ENCODE measurements at regions not wholly inside any gene's neighbourhood (a gene's known extent, or its start where the extent isn't known, plus 50 kb on each side); places are given as distances from the start of the nearest gene placed in this dataset.
"Not testable (repeated sequence)": the region's sequence is repeated elsewhere in the genome, so short reads cannot be mapped to it uniquely, and the experiment has no call there.

DNA sequence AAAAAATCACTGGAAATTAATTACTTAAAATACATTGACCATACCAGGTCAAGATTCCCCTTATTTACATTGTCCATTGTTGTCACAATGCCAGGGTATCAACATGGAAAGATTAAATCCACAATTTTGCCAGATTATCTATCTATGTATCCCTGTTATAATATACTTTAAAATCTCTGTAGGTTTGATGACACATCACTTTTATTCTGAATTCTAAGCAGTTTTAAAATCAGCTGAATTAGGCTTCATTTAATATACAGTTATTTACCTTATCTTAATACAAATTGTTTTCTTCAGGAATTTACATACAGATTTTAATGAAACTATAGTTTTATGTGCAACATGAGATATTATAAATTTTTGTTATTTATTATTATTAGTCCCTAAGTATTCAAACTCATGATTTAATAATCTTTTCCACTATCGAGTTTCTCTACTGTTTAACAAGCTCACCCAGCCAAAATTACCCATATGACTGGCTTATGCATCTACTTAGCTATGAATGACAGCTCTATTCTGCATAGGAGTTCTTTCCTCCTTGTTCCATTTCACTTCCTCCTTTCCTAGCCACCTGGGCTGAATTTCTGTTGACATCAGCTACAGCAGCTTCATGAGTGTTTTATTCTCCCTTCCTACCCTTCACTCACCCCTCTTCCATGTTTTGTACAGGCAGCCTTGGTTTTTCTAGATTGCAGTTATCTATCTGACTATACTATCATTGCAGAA, 654.2 kb upstream of the MAP3K7 start:
- no peak for ATAC-seq
- Mint-ChIP-seq H3K4me3 (no peak overlapping the region), H3K27ac (no peak overlapping the region), H3K4me1 (no peaks in the 10 kb centered on the region), H3K36me3 (no peaks in the 10 kb centered on the region), H3K9me3 (ENCODE audit: low read depth) (no peaks in the 10 kb centered on the region), H3K27me3 (no peaks in the 10 kb centered on the region)
- no peak for DNase-seq
- CTCF ChIA-PET, result no interaction called here

DNA sequence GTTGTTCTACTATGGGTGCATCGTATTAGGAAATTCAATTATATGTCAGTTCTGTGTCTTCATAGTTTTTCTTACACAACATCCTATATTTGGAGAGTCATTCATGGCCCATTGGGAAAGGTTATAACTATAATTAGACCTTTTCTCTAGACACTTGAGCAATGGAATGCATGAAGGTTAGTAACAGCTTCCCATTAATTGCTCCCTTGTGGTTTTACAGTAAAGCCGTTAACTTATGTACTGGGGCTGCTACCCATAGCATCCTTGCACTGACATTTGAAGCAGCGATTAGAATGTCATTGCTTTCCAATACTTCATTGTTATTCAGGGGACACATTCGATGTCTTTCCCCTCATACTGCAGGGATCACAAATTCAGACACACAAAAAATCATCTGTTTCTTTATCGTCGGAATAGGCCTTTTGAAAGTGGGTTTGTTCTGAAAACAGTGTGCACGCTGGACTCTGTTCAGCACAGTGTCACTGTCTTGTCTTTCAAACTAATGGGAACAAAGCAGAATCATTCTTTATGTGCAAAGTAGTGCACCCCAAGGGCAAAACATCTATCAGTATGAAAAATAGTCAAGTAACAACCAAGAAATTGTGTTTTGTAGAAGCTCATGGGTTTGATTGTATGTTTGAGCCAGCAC, 634.3 kb upstream of the MAP3K7 start:
- Mint-ChIP-seq H3K4me3 (no peak overlapping the region), H3K4me1 (no peaks in the 10 kb centered on the region), H3K27me3 (no peaks in the 10 kb centered on the region), H3K27ac (no peak overlapping the region), H3K36me3 (no peaks in the 10 kb centered on the region), H3K9me3 (ENCODE audit: low read depth) (no peaks in the 10 kb centered on the region)
- CTCF ChIA-PET, result no interaction called here
- DNase-seq (no peak), ATAC-seq (no peak)

DNA sequence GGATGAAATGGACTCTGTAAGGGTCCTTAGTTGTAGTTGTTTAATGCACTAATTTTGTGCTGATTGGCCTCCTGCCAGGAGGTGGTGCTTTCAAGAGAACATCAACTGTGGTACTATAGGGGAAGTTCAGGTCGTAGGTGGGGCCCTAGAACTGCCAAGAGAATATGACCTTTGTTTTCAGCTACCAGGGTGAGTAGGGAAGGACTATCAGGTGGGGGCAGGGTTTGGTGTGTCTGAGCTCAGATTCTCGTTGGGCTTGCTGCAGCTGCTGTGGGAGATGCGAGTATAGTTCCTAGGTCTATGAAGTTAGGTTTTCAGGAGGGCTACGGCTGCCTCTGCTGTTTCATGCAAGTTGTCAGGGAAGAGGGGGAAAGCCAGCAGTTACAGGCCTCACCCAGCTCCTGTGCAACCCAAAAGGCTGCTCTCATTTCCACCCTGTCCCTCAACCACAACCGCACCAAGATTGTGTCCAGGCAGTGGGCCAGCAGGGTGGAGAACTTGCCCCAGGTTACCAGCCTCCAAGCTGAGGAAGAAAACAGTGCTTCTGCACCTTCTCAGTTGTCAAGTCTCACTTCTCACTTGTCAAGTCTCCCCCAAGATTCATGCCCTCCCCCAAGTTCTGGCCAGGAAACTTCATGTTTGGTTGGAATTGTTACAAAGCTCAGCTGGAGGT, 626.5 kb upstream of the MAP3K7 start:
- Mint-ChIP-seq H3K27ac (no peak overlapping the region), H3K36me3 (no peaks in the 10 kb centered on the region), H3K4me1 (no peaks in the 10 kb centered on the region), H3K9me3 (ENCODE audit: low read depth) (peaks cover 8% of the 10 kb centered on the region), H3K27me3 (no peaks in the 10 kb centered on the region), H3K4me3 (no peak overlapping the region)
- DNase-seq, result no peak
- ATAC-seq, result no peak
- CTCF ChIA-PET, result no interaction called here

DNA sequence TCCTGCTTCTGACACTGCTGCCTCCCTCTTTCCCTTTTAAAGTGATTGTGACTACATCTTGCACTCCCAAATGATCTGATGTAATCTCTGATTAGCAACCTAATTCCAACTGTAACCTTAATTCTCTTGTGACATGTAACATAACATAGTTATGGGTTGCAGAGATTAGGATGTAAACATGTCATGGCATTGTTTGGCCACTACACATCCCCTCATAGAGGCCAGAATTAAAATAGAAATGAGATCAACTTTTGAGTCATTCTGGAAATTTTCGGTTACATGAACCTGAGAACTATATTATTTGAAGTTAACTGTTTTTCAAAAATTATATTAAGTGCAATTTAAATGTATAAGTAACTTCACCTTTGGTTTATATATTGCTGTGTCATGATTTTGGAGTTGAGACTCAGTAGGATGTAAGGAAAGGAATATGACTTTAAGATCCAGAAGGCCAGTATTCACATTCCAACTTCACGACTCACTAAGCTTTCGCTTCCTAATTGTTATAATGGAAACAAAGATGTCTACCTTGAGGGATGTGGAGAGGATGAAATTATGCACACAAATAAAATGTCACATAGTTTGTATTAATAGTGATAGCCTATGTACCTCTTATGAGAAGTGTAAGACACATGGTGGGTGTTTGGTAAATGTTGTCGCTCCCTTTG, 611.9 kb upstream of the MAP3K7 start:
- ATAC-seq (no peak), DNase-seq (no peak)
- CTCF ChIA-PET, result no interaction called here
- Mint-ChIP-seq H3K27me3 (no peaks in the 10 kb centered on the region), H3K9me3 (ENCODE audit: low read depth) (no peaks in the 10 kb centered on the region), H3K27ac (no peak overlapping the region), H3K36me3 (no peaks in the 10 kb centered on the region), H3K4me1 (no peaks in the 10 kb centered on the region), H3K4me3 (no peak overlapping the region)

DNA sequence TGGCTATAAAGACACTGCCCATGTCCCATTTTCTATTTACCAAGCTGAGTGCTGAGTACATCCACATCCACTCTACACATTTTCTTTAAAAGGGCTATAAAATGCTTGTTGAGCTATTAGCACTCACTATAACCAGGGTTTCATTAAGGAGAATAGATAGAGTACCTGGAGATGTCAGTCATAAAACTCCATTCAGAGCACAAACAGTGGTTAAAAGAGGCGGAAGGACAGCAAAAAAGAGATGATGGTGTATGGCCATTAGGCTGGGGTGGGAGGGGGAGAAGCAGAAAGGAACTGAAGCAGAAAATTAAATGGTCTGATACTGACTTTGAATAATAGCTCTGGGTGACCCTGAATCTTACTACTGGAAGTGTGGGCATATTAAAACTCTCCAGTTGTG, 609.9 kb upstream of the MAP3K7 start:
- H3K4me3 Mint-ChIP-seq, result no peak overlapping the region
- CTCF ChIA-PET, result no interaction called here
- H3K9me3 Mint-ChIP-seq (ENCODE audit: low read depth), result no peaks in the 10 kb centered on the region
- no peaks in the 10 kb centered on the region for H3K36me3 Mint-ChIP-seq
- ATAC-seq, result no peak
- H3K27me3 Mint-ChIP-seq, result no peaks in the 10 kb centered on the region
- DNase-seq, result no peak
- H3K4me1 Mint-ChIP-seq, result no peaks in the 10 kb centered on the region
- no peak overlapping the region for H3K27ac Mint-ChIP-seq

DNA sequence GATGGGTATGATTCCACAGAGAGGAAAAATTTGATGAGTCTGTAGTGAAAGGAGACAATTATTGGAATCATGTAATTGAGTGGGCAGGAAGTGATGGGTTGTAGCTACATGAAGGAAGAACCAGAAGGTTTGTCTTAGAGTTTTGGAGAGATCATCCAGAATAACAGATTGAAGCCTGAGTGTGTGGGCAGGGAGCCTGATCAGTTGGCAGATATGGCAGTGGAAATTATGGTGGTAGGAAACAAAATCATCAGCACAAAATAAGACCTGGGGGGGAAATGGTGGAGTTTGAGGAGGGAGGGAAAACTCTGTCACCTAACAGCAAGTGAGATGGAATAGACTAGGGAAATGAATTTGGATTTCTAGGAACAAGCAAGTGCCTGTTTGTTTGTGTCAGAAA, 606.6 kb upstream of the MAP3K7 start:
- H3K36me3 Mint-ChIP-seq, result no peaks in the 10 kb centered on the region

DNA sequence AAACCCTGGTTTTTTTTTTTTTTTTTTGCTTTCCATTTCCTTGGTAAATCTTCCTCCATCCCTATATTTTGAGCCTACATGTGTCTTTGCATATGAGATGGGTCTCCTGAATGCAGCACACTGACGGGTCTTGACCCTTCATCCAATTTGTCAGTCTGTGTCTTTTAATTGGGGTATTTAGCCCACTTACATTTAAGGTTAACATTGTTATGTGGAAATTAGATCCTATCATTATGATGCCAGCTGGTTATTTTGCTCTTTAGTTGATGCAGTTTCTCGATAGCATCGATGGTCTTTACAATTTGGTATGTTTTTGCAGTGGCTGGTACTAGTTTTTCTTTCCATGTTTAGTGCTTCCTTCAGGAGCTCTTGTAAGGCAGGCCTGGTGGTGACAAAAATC, 603.2 kb upstream of the MAP3K7 start:
- ATAC-seq; H3K27ac Mint-ChIP-seq; H3K4me1 Mint-ChIP-seq; H3K9me3 Mint-ChIP-seq (ENCODE audit: low read depth); H3K4me3 Mint-ChIP-seq; H3K36me3 Mint-ChIP-seq; H3K27me3 Mint-ChIP-seq; CTCF ChIA-PET; DNase-seq: not testable (repeated sequence)

More for the DNA sequence above, 606.6 kb upstream of the MAP3K7 start:
- H3K27me3 Mint-ChIP-seq, result no peaks in the 10 kb centered on the region
- no peak for ATAC-seq
- H3K9me3 Mint-ChIP-seq (ENCODE audit: low read depth), result no peaks in the 10 kb centered on the region
- no peaks in the 10 kb centered on the region for H3K4me1 Mint-ChIP-seq
- H3K27ac Mint-ChIP-seq, result no peak overlapping the region
- H3K4me3 Mint-ChIP-seq, result no peak overlapping the region
- CTCF ChIA-PET, result no interaction called here
- no peak for DNase-seq

DNA sequence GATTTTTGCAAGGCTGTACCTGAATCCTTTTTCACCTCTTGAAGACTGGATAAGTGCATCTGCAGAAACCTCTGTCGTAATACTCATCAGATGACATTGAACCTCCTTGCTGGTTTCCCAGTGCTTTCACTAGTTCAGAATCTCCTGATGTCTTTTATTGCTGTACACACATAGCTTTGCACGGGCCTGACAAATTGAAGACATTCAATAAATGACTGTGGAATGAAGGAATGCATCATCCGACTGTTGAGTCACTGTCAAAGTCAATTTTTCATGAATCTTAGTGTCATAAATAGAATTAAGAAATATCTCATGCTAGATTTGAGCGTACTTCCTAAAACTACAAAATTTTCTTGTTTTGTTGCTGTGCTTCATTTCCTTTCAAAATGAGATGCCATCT, 598.2 kb upstream of the MAP3K7 start:
- H3K27ac Mint-ChIP-seq, result no peak overlapping the region
- ATAC-seq (no peak), DNase-seq (no peak)
- no peaks in the 10 kb centered on the region for H3K27me3 Mint-ChIP-seq
- H3K4me3 Mint-ChIP-seq, result no peak overlapping the region
- H3K36me3 Mint-ChIP-seq, result no peaks in the 10 kb centered on the region
- CTCF ChIA-PET, result no interaction called here
- peaks cover 3% of the 10 kb centered on the region for H3K9me3 Mint-ChIP-seq (ENCODE audit: low read depth)
- H3K4me1 Mint-ChIP-seq, result no peaks in the 10 kb centered on the region

DNA sequence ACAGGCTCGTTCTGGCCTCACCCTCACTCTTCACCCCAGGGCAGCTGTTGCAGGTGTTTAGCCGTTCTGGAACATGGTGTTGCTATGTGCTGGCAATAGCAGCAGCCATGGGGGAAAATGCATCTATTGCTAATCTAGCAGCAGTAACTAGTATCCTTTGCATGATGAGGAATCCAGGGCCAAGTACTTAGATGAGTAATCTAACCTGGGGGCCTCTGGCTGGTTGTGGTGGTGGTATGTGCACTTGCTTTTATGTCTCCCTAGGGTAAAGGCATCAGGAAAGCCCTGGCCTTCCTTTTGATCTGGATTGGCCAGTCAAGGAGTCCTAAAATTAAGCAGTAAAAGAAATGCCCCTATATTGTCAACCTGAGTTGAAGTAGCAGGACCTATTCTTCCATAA, 594.5 kb upstream of the MAP3K7 start:
- Mint-ChIP-seq H3K27ac (no peak overlapping the region), H3K36me3 (no peaks in the 10 kb centered on the region), H3K4me1 (no peaks in the 10 kb centered on the region), H3K9me3 (ENCODE audit: low read depth) (peaks cover 3% of the 10 kb centered on the region), H3K27me3 (no peaks in the 10 kb centered on the region), H3K4me3 (no peak overlapping the region)
- no peak for DNase-seq
- CTCF ChIA-PET, result no interaction called here
- ATAC-seq, result no peak

DNA sequence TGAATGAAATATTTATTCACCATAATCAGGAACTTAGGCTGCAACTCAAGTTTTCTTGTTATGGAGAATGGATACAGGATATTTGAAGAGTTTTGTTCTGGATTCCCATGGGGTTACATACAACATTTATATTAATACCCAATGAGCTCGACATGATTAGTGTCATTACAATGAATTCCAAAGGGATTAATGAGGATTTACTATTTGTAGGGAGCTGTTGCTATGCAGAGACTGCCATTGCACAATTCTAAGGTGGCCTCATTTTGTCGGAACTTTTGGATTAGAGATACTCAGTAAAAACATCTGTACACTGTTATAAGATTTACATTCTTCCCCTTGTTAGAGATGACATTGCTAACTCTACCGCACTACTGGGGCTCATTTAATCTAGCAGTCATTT, 586.8 kb upstream of the MAP3K7 start:
- no peaks in the 10 kb centered on the region for H3K36me3 Mint-ChIP-seq
- no peaks in the 10 kb centered on the region for H3K27me3 Mint-ChIP-seq
- no peaks in the 10 kb centered on the region for H3K4me1 Mint-ChIP-seq
- no peak overlapping the region for H3K27ac Mint-ChIP-seq
- peaks cover 2% of the 10 kb centered on the region for H3K9me3 Mint-ChIP-seq (ENCODE audit: low read depth)
- ATAC-seq, result no peak
- CTCF ChIA-PET, result no interaction called here
- no peak for DNase-seq
- H3K4me3 Mint-ChIP-seq, result no peak overlapping the region

DNA sequence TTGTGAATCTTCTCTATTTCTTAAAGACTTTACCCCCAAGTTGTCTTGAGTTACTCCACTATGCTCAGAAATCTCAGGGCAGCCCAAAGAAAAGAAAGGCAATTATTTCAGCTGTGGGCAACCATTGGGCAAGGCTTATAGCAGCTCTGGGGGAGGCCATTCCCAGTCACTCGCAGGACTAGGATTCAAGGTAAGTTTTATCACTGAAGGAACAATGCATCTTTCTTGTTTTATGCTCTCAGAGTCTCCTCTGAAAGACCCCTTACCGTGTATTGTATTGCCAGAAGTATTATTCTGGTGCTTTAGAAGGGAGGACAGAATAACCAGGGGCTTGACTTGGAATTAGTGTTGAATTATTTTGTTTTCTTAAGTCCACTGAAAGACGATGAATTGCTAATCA, 586.3 kb upstream of the MAP3K7 start:
- H3K27ac Mint-ChIP-seq, result no peak overlapping the region
- no peaks in the 10 kb centered on the region for H3K36me3 Mint-ChIP-seq
- ATAC-seq, result no peak
- CTCF ChIA-PET, result no interaction called here
- H3K9me3 Mint-ChIP-seq (ENCODE audit: low read depth), result peaks cover 2% of the 10 kb centered on the region
- no peaks in the 10 kb centered on the region for H3K27me3 Mint-ChIP-seq
- no peaks in the 10 kb centered on the region for H3K4me1 Mint-ChIP-seq
- no peak for DNase-seq
- H3K4me3 Mint-ChIP-seq, result no peak overlapping the region

DNA sequence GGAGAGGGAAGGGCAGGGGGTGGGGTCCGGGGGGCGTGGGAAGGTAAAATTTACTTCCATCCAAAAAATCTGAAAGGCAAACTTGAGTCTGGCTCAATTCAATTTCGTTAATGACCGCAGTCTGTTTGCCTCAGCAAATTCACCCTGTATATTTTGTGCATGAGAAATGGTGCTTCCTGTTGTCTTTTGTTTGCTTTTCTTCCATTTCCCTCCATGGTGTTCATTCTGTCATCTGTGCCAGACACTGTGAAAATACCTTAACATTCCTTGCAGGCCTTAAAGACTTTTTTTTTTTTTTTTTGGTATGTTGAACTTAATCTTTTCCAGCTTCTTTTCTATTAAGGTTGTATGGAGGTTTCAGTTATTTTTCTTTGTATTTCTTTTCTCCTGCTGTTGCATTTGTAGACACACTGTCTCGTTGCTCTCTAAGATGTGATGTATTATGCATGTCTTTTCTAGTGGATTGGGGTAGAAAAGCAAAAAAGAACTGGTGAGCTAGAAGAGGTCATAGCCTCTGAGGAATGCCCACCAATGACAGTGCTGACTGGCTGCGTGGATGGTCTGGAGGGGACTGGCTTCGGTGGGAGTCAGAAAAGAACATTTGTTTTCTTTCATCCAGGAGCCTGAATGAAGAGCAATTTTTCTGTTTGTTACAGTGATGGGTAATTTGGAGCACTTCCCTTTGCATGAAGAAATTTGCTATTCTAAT, 585.0 kb upstream of the MAP3K7 start:
- Mint-ChIP-seq H3K4me3 (no peak overlapping the region), H3K27me3 (no peaks in the 10 kb centered on the region), H3K27ac (no peak overlapping the region), H3K4me1 (no peaks in the 10 kb centered on the region), H3K9me3 (ENCODE audit: low read depth) (peaks cover 2% of the 10 kb centered on the region), H3K36me3 (no peaks in the 10 kb centered on the region)
- DNase-seq (no peak), ATAC-seq (no peak)
- CTCF ChIA-PET, result no interaction called here

DNA sequence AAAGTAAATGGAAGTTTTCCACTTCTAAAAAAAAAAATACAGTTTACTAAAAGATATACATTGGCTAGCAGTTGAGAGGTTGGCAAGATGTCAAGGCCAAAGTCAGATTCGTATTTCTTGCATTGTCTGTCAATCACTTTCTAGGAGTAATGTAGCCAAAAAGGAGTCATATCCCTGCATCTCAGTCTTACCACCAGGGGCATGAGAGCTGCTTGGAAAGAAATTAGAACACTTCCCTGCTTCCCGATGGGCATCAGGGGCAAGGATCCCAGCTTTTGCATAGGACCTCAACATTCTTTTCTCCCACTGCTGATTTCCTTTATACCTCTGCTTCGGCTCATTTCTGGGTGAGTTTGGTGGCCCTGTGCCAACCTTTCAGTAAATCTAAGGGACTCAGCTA, 581.0 kb upstream of the MAP3K7 start:
- no peak for DNase-seq
- H3K36me3 Mint-ChIP-seq, result no peaks in the 10 kb centered on the region
- no peak overlapping the region for H3K4me3 Mint-ChIP-seq
- H3K27ac Mint-ChIP-seq, result no peak overlapping the region
- ATAC-seq, result no peak
- H3K9me3 Mint-ChIP-seq (ENCODE audit: low read depth), result no peaks in the 10 kb centered on the region
- CTCF ChIA-PET, result no interaction called here
- no peaks in the 10 kb centered on the region for H3K4me1 Mint-ChIP-seq
- H3K27me3 Mint-ChIP-seq, result no peaks in the 10 kb centered on the region
